ENCODE measurements at regions not wholly inside any gene's neighbourhood (a gene's known extent, or its start where the extent isn't known, plus 50 kb on each side); places are given as distances from the start of the nearest gene placed in this dataset.

DNA sequence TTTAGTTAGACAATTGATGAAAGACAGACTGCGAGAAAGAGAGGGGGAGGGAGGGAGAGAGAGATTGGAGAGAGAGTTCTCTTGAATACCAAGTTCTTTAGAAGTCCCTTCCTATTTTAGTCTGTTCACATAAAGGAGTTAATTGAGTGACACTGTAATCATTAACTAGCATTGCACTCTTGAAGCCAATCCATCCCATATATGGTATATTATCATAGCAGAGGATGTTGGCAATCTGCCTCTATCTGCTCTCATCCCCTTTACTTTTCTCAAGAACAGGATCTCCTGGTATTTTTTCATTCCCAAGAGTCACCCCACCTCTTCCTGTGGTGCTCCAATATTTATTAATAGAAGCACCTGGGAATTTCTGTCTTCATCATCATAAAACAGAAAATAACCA, 959.6 kb upstream of the NDST4 start:
- no peak overlapping the region for H3K4me3 ChIP-seq (ENCODE audit: low read depth, low read length)
- H3K79me2 ChIP-seq (ENCODE audit: control insufficient read depth, insufficient read depth, low read length, unreplicated experiment), result no peaks in the 10 kb centered on the region
- no peaks in the 10 kb centered on the region for H3K4me1 ChIP-seq (ENCODE audit: control insufficient read depth, insufficient read depth, low read length, unreplicated experiment)
- H3K27ac ChIP-seq (ENCODE audit: low read depth, low read length), result no peak overlapping the region
- H3K27me3 ChIP-seq (ENCODE audit: insufficient read depth, low read length), result no peaks in the 10 kb centered on the region
- no peaks in the 10 kb centered on the region for H3K36me3 ChIP-seq (ENCODE audit: insufficient read depth, low read length)
- H2AFZ ChIP-seq (ENCODE audit: low read length, unreplicated experiment), result no peak overlapping the region

DNA sequence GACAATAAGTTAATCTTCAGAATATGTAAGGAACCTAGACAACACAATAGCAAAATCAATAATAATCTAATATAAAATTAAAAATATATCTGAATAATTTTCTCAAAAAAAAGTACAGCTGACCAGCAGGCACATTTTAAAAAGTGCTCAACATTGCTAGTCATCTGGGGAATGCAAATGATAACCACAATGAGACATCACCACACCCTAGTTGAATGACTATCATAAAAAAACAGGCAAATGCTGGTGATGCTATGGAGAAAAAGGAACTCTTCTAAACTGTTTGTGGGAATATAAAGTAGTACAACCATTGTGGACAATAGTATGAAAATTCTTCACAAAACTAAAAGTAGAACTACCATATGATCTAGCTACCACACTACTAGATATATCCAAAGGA, 956.9 kb upstream of the NDST4 start:
- H3K79me2 ChIP-seq (ENCODE audit: control insufficient read depth, insufficient read depth, low read length, unreplicated experiment), result no peaks in the 10 kb centered on the region
- H3K27ac ChIP-seq (ENCODE audit: low read depth, low read length), result no peak overlapping the region
- H2AFZ ChIP-seq (ENCODE audit: low read length, unreplicated experiment), result no peak overlapping the region

DNA sequence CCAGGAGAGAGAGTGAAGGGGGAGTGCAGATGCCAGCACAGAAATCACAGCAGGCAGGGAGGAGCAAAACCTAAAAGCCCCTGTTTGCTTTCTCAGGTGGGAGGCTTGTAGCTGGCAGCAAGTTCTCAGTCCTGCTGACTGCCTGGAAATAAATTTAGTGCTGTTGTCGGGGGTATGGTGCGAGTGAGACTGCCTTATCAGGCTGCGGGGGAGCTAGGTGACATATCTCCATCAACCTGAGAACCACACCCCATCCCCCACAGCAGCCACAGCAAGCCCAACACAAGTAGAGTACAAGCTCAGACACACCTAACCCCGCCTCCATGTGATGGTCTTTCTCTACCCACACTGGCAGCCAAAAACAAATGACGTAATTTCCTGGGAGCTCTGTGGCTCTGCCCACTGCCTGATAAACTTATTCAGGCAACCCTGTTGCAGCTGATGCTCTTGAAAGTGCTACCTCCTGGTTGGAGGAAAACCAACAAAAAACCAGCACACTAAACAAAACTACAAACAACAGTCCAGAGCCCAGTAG, 953.4 kb upstream of the NDST4 start:
- no peaks in the 10 kb centered on the region for H3K79me2 ChIP-seq (ENCODE audit: control insufficient read depth, insufficient read depth, low read length, unreplicated experiment)
- no peak overlapping the region for H3K4me3 ChIP-seq (ENCODE audit: low read depth, low read length)
- H3K36me3 ChIP-seq (ENCODE audit: insufficient read depth, low read length), result no peaks in the 10 kb centered on the region
- no peak overlapping the region for H3K27ac ChIP-seq (ENCODE audit: low read depth, low read length)
- no peak overlapping the region for H2AFZ ChIP-seq (ENCODE audit: low read length, unreplicated experiment)
- no peaks in the 10 kb centered on the region for H3K27me3 ChIP-seq (ENCODE audit: insufficient read depth, low read length)
- H3K4me1 ChIP-seq (ENCODE audit: control insufficient read depth, insufficient read depth, low read length, unreplicated experiment), result no peaks in the 10 kb centered on the region

More for the DNA sequence above, 956.9 kb upstream of the NDST4 start:
- no peaks in the 10 kb centered on the region for H3K27me3 ChIP-seq (ENCODE audit: insufficient read depth, low read length)
- H3K4me1 ChIP-seq (ENCODE audit: control insufficient read depth, insufficient read depth, low read length, unreplicated experiment), result no peaks in the 10 kb centered on the region
- no peak overlapping the region for H3K4me3 ChIP-seq (ENCODE audit: low read depth, low read length)
- H3K36me3 ChIP-seq (ENCODE audit: insufficient read depth, low read length), result no peaks in the 10 kb centered on the region

DNA sequence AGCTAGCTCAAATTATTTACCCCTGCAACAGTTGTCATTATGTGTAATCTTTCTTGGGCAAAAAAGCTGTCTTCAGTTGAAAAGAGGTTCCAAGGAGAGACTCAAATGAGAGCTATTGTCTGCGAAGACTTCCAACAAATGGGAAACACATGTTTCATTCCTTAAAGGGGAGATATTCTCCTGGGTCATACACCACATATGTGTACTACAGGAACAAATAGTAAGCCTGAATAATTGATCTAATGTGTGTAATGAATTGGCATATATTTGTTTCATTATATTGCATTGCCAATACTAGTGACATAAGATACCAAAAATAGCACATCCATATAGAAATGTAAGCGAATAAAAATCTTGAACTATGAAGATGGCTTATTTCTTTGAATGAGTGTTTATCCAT, 950.9 kb upstream of the NDST4 start:
- H3K79me2 ChIP-seq (ENCODE audit: control insufficient read depth, insufficient read depth, low read length, unreplicated experiment), result no peaks in the 10 kb centered on the region
- H3K4me3 ChIP-seq (ENCODE audit: low read depth, low read length), result no peak overlapping the region
- H3K27ac ChIP-seq (ENCODE audit: low read depth, low read length), result no peak overlapping the region
- H3K36me3 ChIP-seq (ENCODE audit: insufficient read depth, low read length), result no peaks in the 10 kb centered on the region
- no peaks in the 10 kb centered on the region for H3K4me1 ChIP-seq (ENCODE audit: control insufficient read depth, insufficient read depth, low read length, unreplicated experiment)
- no peak overlapping the region for H2AFZ ChIP-seq (ENCODE audit: low read length, unreplicated experiment)
- no peaks in the 10 kb centered on the region for H3K27me3 ChIP-seq (ENCODE audit: insufficient read depth, low read length)

DNA sequence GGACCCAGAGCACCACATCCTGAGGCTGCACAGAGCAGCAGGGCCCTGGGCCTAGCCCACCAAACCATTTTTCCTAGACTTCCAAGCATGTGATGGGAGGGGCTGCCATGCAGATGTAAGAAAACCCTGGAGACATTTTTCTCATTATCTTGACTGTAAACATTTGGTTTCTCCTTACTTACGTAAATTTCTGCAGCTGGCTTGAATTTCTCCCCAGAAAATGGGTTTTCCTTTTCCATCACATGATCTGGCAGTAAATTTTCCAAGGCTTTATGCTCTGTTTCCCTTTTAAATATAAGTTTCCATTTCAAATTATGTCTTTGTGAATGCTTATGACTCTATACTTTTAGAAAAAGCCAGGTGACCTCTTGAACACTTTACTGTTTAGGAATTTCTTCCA, 945.9 kb upstream of the NDST4 start:
- H3K4me3 ChIP-seq (ENCODE audit: low read depth, low read length), result no peak overlapping the region
- no peaks in the 10 kb centered on the region for H3K27me3 ChIP-seq (ENCODE audit: insufficient read depth, low read length)
- H3K36me3 ChIP-seq (ENCODE audit: insufficient read depth, low read length), result no peaks in the 10 kb centered on the region
- no peak overlapping the region for H3K27ac ChIP-seq (ENCODE audit: low read depth, low read length)
- no peaks in the 10 kb centered on the region for H3K79me2 ChIP-seq (ENCODE audit: control insufficient read depth, insufficient read depth, low read length, unreplicated experiment)
- no peaks in the 10 kb centered on the region for H3K4me1 ChIP-seq (ENCODE audit: control insufficient read depth, insufficient read depth, low read length, unreplicated experiment)
- H2AFZ ChIP-seq (ENCODE audit: low read length, unreplicated experiment), result no peak overlapping the region

DNA sequence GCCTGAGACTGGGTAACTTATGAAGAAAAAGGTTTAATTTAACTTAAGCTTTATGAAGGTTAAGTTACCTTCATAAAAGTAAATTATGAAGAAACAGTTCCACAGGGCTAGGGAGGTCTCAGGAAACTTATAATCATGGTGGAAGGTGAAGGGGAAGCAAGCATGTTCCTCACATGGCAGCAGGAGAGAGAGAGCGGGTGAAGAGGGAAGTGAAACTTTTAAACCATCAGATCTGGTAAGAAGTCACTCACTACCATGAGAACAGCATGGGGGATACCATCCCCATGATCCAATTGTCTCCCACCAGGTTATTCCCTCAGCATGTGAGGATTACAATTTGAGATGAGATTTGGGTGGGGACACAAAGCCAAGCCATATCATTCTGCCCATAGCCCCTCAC, 944.7 kb upstream of the NDST4 start:
- Histone ChIP-seq H3K27ac (ENCODE audit: low read depth, low read length) (no peak overlapping the region), H3K36me3 (ENCODE audit: insufficient read depth, low read length) (no peaks in the 10 kb centered on the region), H3K4me3 (ENCODE audit: low read depth, low read length) (no peak overlapping the region), H3K27me3 (ENCODE audit: insufficient read depth, low read length) (no peaks in the 10 kb centered on the region), H3K4me1 (ENCODE audit: control insufficient read depth, insufficient read depth, low read length, unreplicated experiment) (no peaks in the 10 kb centered on the region), H2AFZ (ENCODE audit: low read length, unreplicated experiment) (no peak overlapping the region), H3K79me2 (ENCODE audit: control insufficient read depth, insufficient read depth, low read length, unreplicated experiment) (no peaks in the 10 kb centered on the region)

DNA sequence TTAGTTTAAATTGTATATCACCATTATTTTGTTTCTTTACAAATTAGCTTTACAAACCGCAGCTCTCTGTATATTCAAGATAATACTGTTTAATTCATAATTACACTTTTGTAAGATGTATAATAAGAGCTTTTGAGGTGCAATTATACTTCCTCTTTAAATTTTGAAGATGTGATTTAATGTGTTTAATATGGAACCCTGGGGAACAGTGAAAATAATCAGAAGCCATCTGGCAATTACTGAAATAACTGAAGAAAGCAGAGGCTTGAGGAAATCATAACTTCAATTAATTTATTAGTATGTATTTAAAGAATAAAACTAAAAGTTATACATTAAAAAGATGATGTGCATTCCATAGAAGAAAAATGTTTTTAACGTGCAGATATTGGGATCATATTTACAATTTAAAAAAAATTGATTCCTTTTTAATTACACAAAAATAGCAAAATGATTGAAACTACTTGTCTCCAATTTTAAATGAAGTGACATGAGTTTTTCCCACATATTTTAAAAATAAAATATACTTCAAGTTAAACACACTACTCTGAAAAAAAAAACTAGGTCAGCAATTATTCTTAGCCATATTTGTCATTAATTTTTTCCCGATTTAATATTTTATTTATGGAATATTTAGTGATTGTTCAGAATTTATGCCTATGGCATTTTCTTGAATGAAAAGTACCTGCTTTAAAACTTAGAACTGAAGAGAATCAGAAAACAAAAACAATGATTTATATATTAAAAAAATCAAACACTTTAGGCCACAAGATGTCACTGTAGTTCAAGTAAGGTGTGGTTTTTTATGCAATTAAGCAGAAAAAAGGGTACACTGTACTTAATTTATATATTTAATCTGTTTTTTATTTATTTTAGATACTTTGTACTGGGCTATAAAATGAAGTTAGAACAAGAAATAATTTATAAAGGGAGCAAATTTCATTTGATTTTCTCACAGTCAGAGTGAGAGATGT, 942.7 kb upstream of the NDST4 start:
- Histone ChIP-seq H3K27ac (ENCODE audit: low read depth, low read length) (no peak overlapping the region), H3K79me2 (ENCODE audit: control insufficient read depth, insufficient read depth, low read length, unreplicated experiment) (no peaks in the 10 kb centered on the region), H3K36me3 (ENCODE audit: insufficient read depth, low read length) (no peaks in the 10 kb centered on the region), H3K27me3 (ENCODE audit: insufficient read depth, low read length) (no peaks in the 10 kb centered on the region), H3K4me1 (ENCODE audit: control insufficient read depth, insufficient read depth, low read length, unreplicated experiment) (no peaks in the 10 kb centered on the region), H3K4me3 (ENCODE audit: low read depth, low read length) (no peak overlapping the region), H2AFZ (ENCODE audit: low read length, unreplicated experiment) (no peak overlapping the region)

DNA sequence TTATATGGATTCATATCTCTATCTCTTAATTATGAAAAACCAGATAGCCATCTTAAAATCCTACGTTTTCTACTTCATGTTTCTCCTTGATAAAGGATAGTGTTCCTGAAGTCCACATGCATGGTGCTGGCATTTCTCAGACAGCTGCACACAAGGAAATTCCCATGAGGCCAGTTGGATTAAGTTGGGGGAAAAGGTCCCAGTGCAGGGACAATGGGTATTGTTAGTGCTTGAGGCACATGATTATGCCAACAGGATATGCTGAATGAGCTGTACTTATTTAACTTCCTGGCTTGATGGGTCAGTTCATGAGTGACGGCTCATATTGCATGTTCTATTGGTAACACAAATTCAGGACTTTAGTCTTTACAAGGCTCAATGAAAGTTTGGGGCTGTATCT, 913.9 kb upstream of the NDST4 start:
- H3K27me3 ChIP-seq (ENCODE audit: insufficient read depth, low read length), result no peaks in the 10 kb centered on the region
- H3K27ac ChIP-seq (ENCODE audit: low read depth, low read length), result no peak overlapping the region
- no peak overlapping the region for H3K4me3 ChIP-seq (ENCODE audit: low read depth, low read length)
- H3K4me1 ChIP-seq (ENCODE audit: control insufficient read depth, insufficient read depth, low read length, unreplicated experiment), result no peaks in the 10 kb centered on the region
- no peak overlapping the region for H2AFZ ChIP-seq (ENCODE audit: low read length, unreplicated experiment)
- no peaks in the 10 kb centered on the region for H3K36me3 ChIP-seq (ENCODE audit: insufficient read depth, low read length)
- no peaks in the 10 kb centered on the region for H3K79me2 ChIP-seq (ENCODE audit: control insufficient read depth, insufficient read depth, low read length, unreplicated experiment)

DNA sequence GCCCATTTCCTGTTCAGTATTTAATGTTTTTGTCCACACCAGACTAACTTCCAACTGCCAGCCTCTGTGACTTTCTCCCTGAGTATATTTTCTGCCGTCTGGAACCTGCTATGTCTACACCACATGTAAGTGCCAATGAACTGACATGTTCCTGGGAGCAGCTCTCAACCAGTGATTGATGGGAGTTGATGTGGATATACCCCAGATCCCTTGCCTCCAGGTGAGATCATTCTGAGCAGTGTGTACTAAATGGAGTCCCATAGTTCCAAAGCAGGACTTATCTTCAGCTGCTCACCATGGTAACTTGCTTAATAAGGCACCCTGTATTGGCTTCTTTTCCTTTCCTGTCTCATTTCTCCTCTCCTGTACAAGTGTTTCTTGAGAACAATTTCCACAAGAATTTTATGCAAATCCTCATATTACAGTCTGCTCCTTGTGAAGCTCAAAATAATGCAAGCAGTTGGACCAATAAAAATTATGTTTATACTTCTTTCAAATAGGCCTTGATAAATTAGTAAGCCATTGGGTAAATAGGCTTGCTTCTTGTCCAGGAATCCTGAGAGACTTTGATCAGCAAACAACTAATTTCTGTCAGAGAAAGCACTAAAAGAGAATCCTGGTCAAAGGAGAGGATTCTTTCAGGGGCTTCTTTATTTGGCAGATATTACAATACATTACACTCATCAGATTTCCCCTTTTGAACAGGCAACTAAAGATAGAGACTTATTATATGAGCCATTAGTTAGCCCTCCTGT, 911.7 kb upstream of the NDST4 start:
- H2AFZ ChIP-seq (ENCODE audit: low read length, unreplicated experiment), result no peak overlapping the region
- no peak overlapping the region for H3K27ac ChIP-seq (ENCODE audit: low read depth, low read length)
- H3K4me3 ChIP-seq (ENCODE audit: low read depth, low read length), result no peak overlapping the region
- no peaks in the 10 kb centered on the region for H3K79me2 ChIP-seq (ENCODE audit: control insufficient read depth, insufficient read depth, low read length, unreplicated experiment)
- no peaks in the 10 kb centered on the region for H3K27me3 ChIP-seq (ENCODE audit: insufficient read depth, low read length)
- H3K4me1 ChIP-seq (ENCODE audit: control insufficient read depth, insufficient read depth, low read length, unreplicated experiment), result no peaks in the 10 kb centered on the region
- H3K36me3 ChIP-seq (ENCODE audit: insufficient read depth, low read length), result no peaks in the 10 kb centered on the region

DNA sequence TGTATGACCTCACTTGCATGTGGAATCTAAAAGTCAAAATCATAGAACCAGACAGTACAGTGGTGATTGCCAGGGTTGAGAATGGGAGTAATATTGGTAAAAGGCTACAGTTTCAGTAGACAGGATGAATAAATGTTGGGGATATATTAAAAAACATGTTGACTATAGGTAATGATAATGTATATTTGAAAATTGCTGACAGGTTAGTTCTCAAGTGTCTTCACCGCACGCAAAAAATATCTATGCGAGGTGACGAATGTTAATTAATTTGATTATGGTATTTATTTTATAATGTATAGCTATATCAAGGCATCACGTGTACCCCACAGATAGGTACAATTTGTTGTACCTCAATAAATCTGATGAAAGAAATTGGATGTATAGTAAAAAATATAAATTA, 909.6 kb upstream of the NDST4 start:
- Histone ChIP-seq H3K4me1 (ENCODE audit: control insufficient read depth, insufficient read depth, low read length, unreplicated experiment) (no peaks in the 10 kb centered on the region), H3K27ac (ENCODE audit: low read depth, low read length) (no peak overlapping the region), H3K27me3 (ENCODE audit: insufficient read depth, low read length) (no peaks in the 10 kb centered on the region), H3K36me3 (ENCODE audit: insufficient read depth, low read length) (no peaks in the 10 kb centered on the region), H2AFZ (ENCODE audit: low read length, unreplicated experiment) (no peak overlapping the region), H3K4me3 (ENCODE audit: low read depth, low read length) (no peak overlapping the region), H3K79me2 (ENCODE audit: control insufficient read depth, insufficient read depth, low read length, unreplicated experiment) (no peaks in the 10 kb centered on the region)

Measured in ACC112 (cell line).